ENCODE measurements at regions not wholly inside any gene's neighbourhood (a gene's known extent, or its start where the extent isn't known, plus 50 kb on each side); places are given as distances from the start of the nearest gene placed in this dataset.

GRCh38 chr3:13254028-13254951 lies 165.8 kb downstream of the NUP210 start:
- Histone ChIP-seq H3K27me3 (ENCODE audit: control insufficient read depth in 3 of 3, insufficient read depth in 3 of 3, low read length in 2 of 3) (peaks cover 0 to 5% (median 0%) of the 10 kb centered on the region in 3 donors), H3K36me3 (ENCODE audit: control insufficient read depth in 4 of 4, insufficient read depth in 4 of 4, low read length in 4 of 4) (no peaks in the 10 kb centered on the region), H3K27ac (ENCODE audit: low read depth in 1 of 2, low read length in 1 of 2) (no peak overlapping the region), H3K9me3 (ENCODE audit: control insufficient read depth in 4 of 4, insufficient read depth in 3 of 4, low read length in 3 of 4) (no peaks in the 10 kb centered on the region), H3K4me1 (ENCODE audit: control insufficient read depth in 5 of 5, insufficient read depth in 5 of 5, low read length in 5 of 5) (no peaks in the 10 kb centered on the region), H3K4me3 (no peak overlapping the region), H3K9ac (ENCODE audit: insufficient read depth in 1 of 2, low read length in 2 of 2) (no peak overlapping the region)
- 72 to 80% methylated on average over 28 of the region's 28 CpGs for WGBS, 2 donors
- ATAC-seq (ENCODE audit: insufficient read depth, low FRiP score) (no peak), DNase-seq (peak in 1 of 3 donors; percentile 20)
- TF ChIP-seq CTCF (IDR thresholded peaks at IDR 0.05; ENCODE audit: control extremely low read depth, extremely low read depth): no peak

- 86 to 92% methylated on average over 16 of the region's 16 CpGs for WGBS, 2 donors
Measured at GRCh38 chr3:13253208-13253937, 166.7 kb downstream of the NUP210 start.

GRCh38 chr3:13252207-13252606 lies 167.9 kb downstream of the NUP210 start:
- peaks cover 0 to 5% (median 0%) of the 10 kb centered on the region in 3 donors for H3K27me3 ChIP-seq (ENCODE audit: control insufficient read depth in 3 of 3, insufficient read depth in 3 of 3, low read length in 2 of 3)
- H3K9ac ChIP-seq (ENCODE audit: insufficient read depth in 1 of 2, low read length in 2 of 2): no peak overlapping the region
- H3K36me3 ChIP-seq (ENCODE audit: control insufficient read depth in 4 of 4, insufficient read depth in 4 of 4, low read length in 4 of 4): no peaks in the 10 kb centered on the region
- ATAC-seq (ENCODE audit: insufficient read depth, low FRiP score): no peak
- no peak for DNase-seq
- no peak overlapping the region for H3K27ac ChIP-seq (ENCODE audit: low read depth in 1 of 2, low read length in 1 of 2)
- no peak overlapping the region for H3K4me3 ChIP-seq
- 91 to 92% methylated on average over 10 of the region's 10 CpGs for WGBS, 2 donors
- no peak for TF ChIP-seq CTCF (IDR thresholded peaks at IDR 0.05; ENCODE audit: control extremely low read depth, extremely low read depth)
- no peaks in the 10 kb centered on the region for H3K9me3 ChIP-seq (ENCODE audit: control insufficient read depth in 4 of 4, insufficient read depth in 3 of 4, low read length in 3 of 4)
- H3K4me1 ChIP-seq (ENCODE audit: control insufficient read depth in 5 of 5, insufficient read depth in 5 of 5, low read length in 5 of 5): no peaks in the 10 kb centered on the region

More at GRCh38 chr3:13253208-13253937, 166.7 kb downstream of the NUP210 start:
- Histone ChIP-seq H3K9me3 (ENCODE audit: control insufficient read depth in 4 of 4, insufficient read depth in 3 of 4, low read length in 3 of 4) (no peaks in the 10 kb centered on the region), H3K9ac (ENCODE audit: insufficient read depth in 1 of 2, low read length in 2 of 2) (no peak overlapping the region), H3K27ac (ENCODE audit: low read depth in 1 of 2, low read length in 1 of 2) (no peak overlapping the region), H3K27me3 (ENCODE audit: control insufficient read depth in 3 of 3, insufficient read depth in 3 of 3, low read length in 2 of 3) (peaks cover 0 to 5% (median 0%) of the 10 kb centered on the region in 3 donors), H3K4me1 (ENCODE audit: control insufficient read depth in 5 of 5, insufficient read depth in 5 of 5, low read length in 5 of 5) (no peaks in the 10 kb centered on the region), H3K36me3 (ENCODE audit: control insufficient read depth in 4 of 4, insufficient read depth in 4 of 4, low read length in 4 of 4) (no peaks in the 10 kb centered on the region), H3K4me3 (no peak overlapping the region)
- DNase-seq (no peak), ATAC-seq (ENCODE audit: insufficient read depth, low FRiP score) (no peak)
- TF ChIP-seq CTCF (IDR thresholded peaks at IDR 0.05; ENCODE audit: control extremely low read depth, extremely low read depth): no peak
